GM12801 (cell line): ENCODE measurements at regions not wholly inside any gene's neighbourhood (a gene's known extent, or its start where the extent isn't known, plus 50 kb on each side); places are given as distances from the start of the nearest gene placed in this dataset.

ENCODE experiments used
- CTCF ChIP-seq: IDR thresholded peaks from one replicate; pipeline ENCODE4 v1.5.1; 2011; ENCODE audit warnings: control low read depth; ENCODE audit not compliant: insufficient read length; ENCODE audit errors: extremely low read depth

DNA sequence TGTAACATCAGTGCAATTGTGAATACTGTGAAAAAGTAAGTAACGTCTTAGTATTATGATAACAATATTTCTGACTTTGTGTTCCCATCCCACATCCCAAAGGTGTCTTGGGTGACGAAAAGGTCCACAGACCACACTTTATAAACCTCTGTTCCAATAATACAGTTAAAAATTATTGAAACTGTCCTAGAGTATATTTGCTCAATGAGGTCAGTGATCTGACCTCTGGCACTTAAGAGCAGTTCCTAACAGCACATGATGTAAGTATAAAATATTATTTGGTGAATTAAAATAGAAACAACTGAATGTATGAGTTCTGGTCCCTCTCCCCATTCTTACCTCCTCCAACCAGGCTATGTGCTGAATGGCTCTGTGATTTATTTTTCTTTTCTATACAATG is 566.4 kb upstream of the MMS22L start:
- TF ChIP-seq CTCF, result no peak

- TF ChIP-seq CTCF, result no peak
These were observed 567.6 kb upstream of the MMS22L start for GRCh38 chr6:97850458-97851212.

GRCh38 chr6:97863697-97864096 is 580.7 kb upstream of the MMS22L start:
- no peak for TF ChIP-seq CTCF

DNA sequence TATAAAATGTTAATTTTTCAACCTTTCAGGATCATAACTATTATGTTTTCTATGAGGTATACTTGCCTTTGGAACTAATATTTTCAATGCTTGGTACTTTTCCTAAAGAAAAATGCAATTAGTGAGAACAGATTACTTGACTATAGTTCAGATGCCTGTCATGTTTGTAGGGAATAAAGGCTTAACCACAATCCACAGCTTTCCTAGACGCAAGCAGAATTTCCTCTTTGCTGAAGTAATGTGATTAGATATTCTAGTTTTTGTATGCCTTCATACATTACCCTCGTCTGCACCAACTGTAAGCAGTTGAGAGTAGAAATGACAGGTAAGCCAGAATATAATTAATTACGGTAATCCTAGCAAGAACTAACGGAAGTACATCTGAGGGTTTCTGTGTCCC is 581.4 kb upstream of the MMS22L start:
- TF ChIP-seq CTCF, result no peak

DNA sequence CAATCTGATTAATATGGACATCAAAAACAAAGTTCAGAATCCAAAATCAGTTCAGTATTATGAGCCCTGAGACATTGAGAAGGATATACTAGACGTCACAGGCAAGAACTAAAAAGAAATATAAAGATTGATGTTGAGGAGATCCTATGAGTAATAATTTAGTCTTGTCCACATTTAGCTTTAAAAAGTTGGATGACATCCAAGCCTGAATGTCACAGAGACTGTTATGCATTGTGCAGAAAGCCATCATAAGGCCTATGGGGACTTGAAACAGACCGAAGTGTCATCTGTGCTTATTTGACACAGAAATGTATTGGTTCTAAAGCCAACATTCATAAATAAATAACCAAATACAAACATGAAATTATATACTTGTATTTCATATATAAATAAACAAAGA is 581.8 kb upstream of the MMS22L start:
- no peak for TF ChIP-seq CTCF

- TF ChIP-seq CTCF, result no peak
These were observed 582.6 kb upstream of the MMS22L start for GRCh38 chr6:97865612-97866011.

GRCh38 chr6:97866616-97867015 is 583.6 kb upstream of the MMS22L start:
- no peak for TF ChIP-seq CTCF
